ENCODE measurements at regions not wholly inside any gene's neighbourhood (a gene's known extent, or its start where the extent isn't known, plus 50 kb on each side); places are given as distances from the start of the nearest gene placed in this dataset.
"Not testable (repeated sequence)": the region's sequence is repeated elsewhere in the genome, so short reads cannot be mapped to it uniquely, and the experiment has no call there.

DNA sequence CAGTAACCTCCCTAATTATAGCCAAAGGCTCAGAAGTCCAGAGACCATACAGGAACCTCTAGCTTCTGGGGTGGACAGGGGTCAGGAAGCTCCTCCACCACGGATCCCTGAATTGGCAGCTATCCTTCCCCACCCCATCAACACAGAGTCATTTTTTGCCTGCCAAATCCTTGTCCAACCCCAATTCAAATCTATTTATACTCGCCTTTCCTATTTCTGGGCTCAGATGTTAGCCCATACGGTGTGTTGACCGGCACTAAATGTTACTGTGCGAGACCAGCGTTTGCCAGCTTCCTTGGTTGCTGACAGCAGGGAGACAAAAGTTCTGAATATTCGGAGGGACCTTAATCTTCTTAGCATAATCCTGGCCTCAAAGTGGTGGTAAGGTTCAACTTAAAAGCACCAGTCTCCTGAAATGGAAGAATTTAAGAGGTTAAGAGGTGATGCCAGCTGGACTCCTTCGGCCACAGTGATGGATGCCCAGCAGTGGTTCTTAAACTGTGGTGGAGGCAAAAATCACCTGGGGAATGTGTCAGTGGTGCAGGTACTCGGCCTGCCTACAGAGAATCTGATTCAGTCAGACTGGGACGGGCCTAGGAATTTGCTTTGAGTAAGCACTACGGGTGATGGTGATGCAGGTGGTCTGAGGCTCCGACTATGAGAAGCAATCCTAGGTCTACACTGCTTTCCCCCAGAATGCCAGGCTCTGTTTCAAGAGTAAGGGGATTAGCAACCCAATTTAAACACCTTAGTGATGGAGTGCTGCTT is 204.8 kb upstream of the MEF2C start:
- no peak for DNase-seq

DNA sequence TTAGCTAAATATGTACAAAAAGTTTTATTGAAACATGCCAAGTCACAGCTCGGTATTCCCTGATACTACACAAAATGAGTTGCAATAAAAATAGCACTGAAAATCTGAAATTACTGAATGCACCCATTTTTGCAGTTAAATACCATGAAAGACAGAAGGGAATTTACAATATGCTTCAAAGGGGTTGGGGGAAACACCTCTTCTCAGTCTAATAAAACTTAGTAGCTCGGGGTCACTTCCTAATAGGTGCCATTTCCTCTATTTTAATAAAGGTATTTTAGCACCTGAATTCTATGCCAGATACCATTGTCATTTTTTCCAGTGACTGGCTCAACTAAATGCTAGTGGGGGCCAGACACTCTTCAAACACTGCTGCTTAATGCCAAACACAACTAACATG is 204.1 kb upstream of the MEF2C start:
- DNase-seq, result no peak

DNA sequence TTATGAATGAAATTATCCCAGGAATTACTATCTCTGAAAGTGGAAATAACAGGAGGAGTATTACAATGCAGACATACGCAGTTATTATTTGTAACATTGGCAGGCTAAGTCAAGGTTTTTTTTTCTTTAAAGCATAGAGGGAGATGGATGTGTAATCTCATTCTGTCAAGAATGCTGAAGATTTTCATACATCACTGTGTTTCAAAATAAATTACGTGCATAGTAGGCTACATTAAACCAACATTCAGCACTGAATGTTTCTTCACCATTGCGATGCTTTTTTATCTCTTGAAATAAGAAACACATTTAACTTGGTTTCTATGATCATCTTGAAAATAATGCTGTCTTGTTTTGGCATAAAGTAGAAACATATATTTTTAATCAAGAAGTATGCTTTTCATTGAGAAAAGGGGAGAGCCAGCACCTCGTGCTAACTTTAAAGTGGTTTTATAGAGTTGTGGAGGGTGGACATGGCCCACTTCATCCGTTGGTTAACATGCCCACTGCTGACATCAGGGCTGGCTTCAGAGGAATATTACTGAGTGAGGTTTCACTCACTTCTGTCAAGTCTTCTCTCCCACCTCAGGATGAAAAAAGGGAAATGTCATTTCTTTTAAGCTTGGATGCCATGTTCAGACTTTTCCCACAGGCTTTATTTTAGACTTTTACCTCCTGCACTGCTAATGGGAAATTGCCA is 203.6 kb upstream of the MEF2C start:
- no peak for DNase-seq

DNA sequence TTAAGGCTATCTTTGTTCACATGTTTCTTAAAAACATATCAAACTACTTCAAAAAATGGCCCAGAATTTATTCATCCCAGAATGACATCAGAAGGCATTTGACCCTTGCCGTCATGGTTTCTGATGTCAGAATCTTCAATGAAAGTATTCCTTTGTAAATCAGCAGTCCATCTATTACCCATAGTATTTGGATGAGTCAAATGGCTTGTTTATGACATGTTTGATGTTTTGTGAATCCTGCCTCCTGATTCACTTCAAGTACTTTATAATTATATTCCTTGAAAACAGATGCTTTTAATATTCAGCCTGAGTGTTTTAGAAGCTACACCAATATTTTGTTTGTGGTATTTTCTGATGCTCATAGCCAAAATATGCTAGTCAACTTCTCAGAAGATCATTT is 200.8 kb upstream of the MEF2C start:
- DNase-seq, result no peak

DNA sequence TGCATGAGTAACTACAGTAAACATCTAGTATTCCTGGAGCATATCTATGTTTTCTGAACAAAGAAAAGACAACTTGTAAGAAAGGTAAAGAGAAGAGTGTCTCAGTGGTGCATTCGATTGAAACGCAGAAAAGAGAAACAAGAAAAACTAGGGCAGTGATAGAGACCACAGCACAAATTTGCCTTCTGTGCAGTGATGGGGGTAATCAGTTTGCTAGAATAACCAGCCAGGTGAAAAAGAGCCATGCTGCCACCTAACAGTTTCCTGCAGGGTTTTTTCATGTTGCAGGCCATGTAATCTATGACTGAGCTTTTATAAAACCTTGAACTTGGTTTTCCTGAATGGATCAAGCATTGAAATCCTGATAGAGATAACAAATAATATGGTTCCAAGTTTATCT is 198.4 kb upstream of the MEF2C start:
- DNase-seq, result no peak

DNA sequence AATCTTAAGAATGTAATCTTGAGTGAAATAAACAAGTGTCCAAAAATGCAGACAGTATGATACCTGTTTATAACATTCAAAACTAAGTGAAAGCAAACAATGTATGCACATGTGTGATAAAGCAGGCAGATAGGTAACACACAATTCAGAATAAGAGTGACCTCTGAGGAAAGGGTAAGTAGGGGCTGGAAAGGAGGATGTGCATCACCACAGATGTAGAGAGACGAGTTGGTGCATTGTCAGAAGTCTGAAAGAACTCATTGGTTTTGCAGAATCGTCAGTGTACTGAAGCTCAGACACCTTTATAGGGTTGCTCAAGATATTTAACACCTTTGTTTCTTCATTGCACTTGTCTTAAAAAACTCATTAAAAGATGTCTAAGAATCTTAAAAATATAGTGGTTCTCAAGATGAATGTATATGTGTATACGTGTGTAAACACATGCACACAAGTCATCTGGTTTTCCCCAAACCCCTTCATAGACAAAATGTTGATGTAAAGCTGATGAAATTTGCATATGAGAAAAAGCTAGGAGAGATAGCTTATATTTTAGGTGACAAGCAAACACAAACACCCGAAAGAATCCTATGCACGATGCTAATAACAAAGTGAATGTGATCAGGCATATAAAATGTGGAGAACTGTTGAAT is 197.6 kb upstream of the MEF2C start:
- no peak for DNase-seq

DNA sequence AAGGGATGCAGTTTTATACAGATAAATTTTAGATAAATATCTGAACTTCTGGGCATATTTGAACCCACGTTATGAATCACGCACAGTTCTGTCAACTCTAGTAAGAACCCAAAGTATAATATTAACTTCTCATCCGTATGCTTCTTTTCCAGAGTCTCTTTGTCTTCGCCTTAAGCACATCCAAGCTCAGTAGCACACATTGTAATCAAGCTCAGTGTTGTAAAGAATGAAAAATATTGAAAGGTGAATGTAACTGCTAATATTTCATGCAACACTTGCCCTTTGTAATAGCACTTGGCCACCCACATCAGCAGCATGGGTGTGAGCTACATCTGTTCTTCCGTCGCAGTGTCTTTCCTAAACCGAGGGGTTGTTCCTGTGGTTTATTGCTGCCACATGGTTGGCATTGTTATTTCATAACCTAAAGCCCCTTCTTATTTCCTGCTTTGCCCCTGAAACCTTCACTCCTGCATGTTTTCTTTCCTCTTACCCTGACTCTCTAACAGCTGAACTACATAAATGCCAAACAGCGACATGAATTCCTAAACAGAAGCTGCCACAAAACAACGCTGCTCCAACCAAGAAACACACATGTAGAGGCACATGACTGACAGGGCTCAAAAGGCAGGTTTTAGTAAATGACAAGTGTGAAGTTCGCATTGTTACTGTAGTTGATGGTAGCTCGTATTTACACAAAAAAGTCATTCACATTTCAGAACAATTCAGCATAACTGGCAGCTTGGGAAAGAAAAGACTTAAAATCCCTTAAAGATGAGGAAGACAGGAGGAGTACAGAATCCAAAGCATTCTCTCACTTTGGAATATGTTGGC is 190.1 kb upstream of the MEF2C start:
- no peak for DNase-seq

DNA sequence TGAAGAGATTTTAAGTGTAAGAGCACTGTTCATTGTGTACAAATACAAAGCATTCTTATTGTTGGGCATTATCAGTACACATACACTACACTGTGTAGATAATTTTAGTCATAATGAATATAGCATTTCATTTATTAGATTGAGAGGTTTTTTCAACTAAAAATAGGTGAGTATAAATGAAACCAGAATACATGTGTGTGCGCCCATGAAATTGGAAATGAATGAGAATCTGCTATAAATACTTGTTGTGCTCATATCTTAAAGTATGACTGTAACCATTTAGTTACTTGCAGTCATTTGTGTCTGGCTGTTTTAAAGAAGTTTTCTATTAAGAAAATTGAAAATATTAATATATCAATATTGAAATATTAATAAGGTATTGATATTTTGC is 189.0 kb upstream of the MEF2C start:
- DNase-seq, result no peak

DNA sequence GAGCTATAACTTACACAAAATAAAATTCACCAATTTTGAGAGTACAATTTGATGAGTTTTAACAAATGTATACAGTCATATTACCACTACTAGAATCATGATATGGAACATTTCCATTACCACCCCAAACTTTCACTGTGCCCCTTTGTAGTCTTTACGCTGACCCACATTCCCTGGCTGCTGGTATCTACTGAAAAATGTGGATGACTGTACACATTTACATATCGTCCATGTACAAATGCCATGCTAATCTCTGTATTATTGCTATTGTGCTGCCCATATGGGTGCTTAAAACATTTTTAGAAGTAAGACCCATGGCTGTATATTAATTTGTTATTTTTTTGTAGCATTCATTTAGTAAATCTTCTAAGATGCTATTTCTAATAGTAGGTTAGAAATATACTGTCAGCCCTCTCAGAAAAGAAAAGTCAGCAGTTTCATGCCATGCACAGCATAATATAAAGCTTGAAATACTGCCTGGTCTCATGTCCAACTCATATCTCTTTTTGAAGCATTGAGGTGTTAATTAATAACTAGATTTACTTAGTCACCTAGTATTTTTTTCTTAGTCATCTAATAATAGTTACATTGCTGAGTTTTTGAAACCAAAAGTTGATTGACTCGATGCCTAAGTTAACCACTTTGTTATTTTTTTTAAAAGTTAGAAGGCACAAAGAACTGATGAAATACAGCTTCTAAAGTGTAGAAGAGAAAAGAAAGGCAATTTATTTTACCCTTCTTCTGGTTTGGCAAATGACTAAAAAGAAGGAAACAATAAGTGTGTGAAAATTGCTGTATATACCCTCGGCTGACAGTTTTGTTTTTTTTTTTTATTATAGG is 188.3 kb upstream of the MEF2C start:
- DNase-seq, result no peak

DNA sequence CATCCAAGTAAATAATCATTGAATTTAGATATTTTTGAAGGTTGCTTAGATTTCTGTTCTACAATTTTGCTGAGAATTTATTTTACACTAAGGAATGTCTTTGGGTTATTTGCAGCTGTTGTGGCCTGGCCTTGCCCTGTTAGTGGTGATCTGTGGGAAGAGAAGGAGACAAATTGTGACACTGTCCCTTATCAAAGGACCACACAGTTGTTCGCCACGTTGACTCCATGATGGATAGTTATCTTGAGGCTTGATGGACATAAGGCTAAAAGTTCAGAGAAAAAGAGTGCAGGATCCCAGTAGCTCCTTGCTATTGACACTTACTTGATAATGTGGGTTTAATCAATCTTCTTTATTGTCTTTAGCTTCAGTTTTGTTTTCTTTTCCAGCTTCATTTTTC is 186.6 kb upstream of the MEF2C start:
- no peak for DNase-seq

DNA sequence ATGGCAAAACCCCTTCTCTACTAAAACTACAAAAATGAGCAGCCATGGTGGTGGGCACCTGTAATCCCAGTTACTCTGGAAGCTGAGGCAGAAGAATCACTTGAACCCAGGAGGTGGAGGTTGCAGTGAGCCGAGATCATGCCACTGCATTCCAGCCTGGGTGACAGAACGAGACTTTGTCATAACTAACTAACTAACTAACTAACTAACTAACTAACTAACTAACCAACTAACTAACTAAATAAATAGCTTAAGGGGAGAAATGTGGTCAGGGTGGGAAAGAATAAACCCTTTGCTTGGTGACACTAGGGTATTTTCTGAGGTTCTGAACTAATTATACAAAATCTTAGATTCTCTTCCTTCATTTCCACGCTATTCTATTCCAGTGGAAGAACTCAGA is 184.4 kb upstream of the MEF2C start:
- no peak for DNase-seq

DNA sequence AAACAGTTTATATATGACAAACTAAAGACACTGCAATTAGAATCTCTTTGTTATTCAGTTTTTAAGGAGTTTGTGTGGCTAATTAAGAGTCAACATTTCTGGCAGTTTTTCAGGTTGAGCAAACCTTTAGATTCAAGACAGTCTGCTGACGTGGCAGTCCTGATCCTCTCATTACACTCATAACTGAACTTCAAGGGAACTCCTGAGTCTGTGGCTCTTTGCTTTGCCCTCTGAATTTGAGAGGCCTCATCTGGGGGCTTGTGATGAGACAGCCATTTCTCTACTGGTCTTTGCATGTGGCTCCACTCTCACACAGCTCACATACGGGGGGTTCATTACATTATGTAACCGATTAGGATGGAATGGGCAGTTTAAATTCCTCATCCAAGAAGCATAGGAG is 182.9 kb upstream of the MEF2C start:
- no peak for DNase-seq

DNA sequence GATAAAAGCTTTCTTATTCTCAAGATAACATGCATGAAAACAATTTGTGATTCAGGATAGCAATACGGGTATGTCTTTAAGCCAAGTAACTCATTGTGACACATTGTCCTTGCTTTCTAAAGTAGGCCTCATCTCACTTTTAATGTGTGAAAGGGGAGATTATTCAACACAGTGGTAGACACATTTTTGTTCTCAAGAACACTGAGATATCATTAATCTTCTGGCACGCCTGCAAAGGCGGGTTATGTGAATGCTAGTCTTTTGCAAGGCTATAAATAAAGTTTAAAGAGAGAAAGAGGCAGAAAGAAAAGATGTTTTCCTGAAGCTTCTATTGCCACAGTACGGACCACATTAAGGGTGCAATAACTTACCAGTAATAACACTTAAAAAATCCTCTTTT is 181.8 kb upstream of the MEF2C start:
- DNase-seq, result no peak

DNA sequence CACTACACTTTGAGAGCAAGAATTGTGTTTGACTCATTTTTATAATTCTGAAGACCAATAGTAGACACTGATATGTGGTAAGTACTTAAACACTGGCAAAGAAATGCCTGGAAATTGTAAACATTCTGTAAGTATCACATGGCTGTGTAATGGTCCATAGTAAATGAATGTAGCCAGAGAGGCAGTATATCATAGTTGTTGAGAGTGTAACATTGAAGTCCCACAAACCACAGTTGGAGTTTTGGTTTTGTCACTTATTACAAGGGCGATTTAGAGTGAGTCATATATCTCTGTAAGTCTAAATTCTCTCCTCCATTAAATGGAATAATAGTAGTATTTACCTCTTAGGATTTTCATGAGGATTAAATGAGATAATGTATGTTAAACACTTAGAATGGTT is 181.1 kb upstream of the MEF2C start:
- no peak for DNase-seq

DNA sequence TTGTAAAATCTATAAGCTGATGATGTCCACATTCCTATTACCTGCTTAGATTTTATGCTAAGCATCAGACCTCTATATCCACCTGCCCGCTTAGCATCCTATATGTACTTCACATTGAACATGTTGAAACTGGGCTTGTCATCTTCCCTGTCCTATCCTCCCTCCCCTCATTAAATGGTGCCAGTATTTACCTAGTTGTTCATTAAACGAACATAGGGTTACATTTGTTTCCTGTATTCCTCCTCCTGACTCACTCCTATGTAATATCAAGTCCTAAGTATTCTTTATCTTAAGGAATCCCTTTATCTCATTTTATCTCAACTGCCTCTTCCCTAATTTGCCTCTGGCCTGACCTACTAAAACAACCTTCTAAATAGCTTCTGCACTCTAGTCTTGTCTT is 177.8 kb upstream of the MEF2C start:
- no peak for DNase-seq

DNA sequence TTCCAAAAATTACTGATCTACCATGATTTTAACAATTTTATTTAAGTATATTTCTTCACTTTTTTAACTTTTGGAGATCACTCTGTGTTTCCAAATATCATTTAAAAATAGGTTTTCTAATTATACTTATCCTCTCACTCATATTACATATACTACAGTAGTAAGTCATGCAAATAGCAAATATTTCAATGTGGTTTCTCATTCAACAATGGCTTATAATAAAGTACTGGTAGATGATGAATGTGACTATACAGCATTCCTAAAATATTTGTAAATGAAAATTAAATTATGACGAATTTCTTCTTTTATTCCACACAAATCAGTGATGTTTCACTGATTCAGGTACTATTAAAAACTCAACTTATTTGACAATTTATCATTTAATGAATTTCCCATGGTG is 176.3 kb upstream of the MEF2C start:
- DNase-seq, result no peak

DNA sequence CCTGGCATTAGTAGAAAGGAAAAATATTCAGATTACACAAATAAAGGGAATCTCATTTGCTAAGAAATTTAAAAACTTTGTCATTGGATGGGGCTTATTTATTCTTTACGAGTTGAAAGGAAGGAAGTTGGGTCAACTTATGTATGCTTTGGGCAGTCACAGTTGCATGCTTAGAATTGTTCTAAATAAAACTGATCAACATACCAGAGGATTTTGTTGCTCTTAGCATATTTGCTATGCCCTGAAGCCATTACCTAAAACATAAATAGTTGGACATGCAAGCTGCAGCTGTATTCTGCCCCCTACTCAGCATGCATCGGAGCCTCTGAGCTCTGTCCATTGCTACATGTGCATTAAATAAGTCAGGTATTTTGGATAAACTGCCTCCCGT is 172.7 kb upstream of the MEF2C start:
- no peak for DNase-seq

DNA sequence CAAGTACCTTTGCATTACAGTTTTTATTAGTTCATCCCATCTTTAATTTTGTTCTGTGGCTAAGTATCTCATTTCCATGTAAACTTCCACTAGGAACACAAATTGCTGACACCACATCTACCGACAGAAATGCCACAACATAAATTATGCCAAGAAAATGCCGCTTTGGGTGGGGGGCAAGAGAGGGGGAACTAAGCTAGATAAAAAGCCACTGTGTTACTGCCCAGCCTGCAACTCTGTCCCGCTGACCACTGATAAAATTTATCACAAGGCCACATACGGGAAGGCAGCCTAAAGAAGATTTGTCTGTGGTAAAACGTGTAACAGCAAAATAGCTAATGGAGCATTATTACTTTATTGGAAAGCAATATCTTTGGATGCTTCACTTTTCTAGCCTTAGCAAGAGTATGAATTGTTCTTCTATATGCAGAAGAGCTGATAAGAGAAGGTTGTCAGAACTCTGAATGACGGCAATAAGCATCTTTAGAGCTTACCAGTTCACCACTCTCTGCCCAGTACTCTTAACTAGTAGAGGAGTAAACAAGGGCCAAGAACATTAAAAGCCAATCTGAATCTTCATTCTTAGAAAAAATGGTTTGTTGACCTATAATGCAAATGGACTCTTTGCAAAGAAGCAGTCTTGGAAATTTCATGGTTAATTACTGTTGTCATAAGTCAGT is 172.2 kb upstream of the MEF2C start:
- DNase-seq, result no peak

DNA sequence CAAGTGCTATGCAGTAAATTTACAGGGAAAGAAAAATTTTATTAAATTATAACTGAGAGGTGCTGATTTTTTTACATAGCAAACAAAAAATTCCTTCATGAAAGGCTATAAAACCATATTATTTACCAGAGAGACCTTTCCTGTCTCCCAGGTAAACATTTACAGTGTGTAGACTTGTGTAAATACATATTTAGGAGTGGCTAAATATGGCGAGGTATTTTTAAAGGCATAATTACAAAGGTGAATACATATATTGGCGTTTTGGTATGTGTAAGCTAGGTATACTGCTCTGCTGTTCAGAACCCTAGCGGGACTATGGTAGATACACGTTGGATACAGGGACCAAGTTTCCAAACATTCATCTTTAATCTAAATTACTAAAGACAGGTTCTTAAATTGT is 170.6 kb upstream of the MEF2C start:
- no peak for DNase-seq

DNA sequence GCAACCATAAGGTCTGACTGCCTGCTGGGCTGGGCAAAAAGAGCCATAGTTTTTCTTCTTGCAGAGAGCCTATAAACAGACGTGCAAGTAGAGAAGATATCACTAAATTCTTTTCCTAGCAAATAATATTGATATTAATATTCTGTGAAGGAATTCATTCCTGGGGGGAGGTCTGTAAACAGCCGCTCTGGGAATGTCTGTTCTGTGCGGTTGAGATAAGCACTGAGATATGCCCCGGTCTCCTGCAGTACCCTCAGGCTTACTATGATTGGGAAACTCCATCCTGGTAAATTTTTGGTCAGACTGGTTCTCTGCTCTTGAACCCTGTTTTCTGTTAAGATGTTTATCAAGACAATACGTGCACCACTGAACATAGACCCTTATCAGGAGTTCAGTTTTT is 167.1 kb upstream of the MEF2C start:
- not testable (repeated sequence) for DNase-seq

DNA sequence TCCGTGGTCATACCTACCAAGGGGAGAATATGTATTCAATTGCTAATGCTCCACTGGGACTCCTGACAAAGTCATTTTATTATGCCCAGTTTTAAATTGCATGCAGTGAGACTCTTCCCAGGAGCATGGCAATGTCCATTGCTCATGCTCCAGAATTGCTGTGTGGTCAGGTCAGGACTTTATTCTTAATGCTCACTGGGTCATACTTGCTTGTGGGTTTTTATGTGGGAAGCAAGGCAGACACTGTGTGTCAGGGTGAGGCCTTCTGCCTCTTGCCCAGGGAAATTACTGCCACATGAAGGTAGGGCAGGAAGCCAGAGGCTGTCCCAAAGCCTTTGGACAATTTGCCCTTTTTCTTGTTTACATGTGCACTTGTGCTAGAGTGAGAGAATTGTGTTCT is 164.6 kb upstream of the MEF2C start:
- DNase-seq, result no peak

DNA sequence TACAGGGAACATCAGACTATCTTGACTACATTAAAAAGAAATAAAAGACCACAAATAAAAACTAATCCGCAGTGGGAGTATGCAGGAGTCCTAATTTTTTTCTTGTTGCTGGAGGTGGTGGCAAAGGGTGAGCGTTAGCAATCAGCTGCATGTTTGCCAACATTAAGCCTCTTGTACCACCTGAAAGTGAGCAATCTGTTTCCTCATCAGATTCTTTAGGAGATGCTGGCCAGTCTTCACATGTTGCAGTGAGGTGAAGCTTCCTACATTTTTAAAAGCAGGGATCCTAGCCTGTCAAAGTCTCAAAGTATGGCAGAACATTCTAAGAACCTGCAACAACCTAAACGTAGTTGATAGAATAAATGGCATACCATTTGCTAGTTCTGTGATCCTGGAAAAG is 162.2 kb upstream of the MEF2C start:
- no peak for DNase-seq
